Stimulated activated CD4-positive, alpha-beta T cell treated with anti-CD3 and anti-CD28 coated beads, Interleukin-2, amount 100 ng/mL, for 48 hours (primary cell): ENCODE measurements at regions not wholly inside any gene's neighbourhood (a gene's known extent, or its start where the extent isn't known, plus 50 kb on each side); places are given as distances from the start of the nearest gene placed in this dataset.
"Not testable (repeated sequence)": the region's sequence is repeated elsewhere in the genome, so short reads cannot be mapped to it uniquely, and the experiment has no call there.

Experiments
- DNase-seq, 2 donors: peaks; one replicate each; pipeline ENCODE4 v3.0.0-alpha.2; 2020

- no peak for DNase-seq
Observed at GRCh38 chr13:39895254-39895653, 239.8 kb downstream of the COG6 start.

GRCh38 chr13:39897636-39898035, 242.2 kb downstream of the COG6 start:
- DNase-seq = no peak

GRCh38 chr13:39900106-39900750, 244.8 kb downstream of the COG6 start:
- DNase-seq = no peak

- DNase-seq = no peak
Observed at GRCh38 chr13:39904959-39905358, 249.5 kb downstream of the COG6 start.

- DNase-seq = no peak
Observed at GRCh38 chr13:39909634-39910033, 254.2 kb downstream of the COG6 start.

- DNase-seq = no peak
Observed at GRCh38 chr13:39910041-39910440, 254.6 kb downstream of the COG6 start.

- DNase-seq = no peak
Observed at GRCh38 chr13:39910833-39911232, 255.4 kb downstream of the COG6 start.

- no peak for DNase-seq
Observed at GRCh38 chr13:39913339-39913738, 257.9 kb downstream of the COG6 start.

- no peak for DNase-seq
Observed at GRCh38 chr13:39913928-39914327, 258.5 kb downstream of the COG6 start.

- DNase-seq = no peak
Observed at GRCh38 chr13:39915418-39915817, 260.0 kb downstream of the COG6 start.

GRCh38 chr13:39916330-39916729, 260.9 kb downstream of the COG6 start:
- DNase-seq = no peak

- no peak for DNase-seq
Observed at GRCh38 chr13:39918620-39919236, 263.3 kb downstream of the COG6 start.

GRCh38 chr13:39920613-39921012, 265.2 kb downstream of the COG6 start:
- no peak for DNase-seq

GRCh38 chr13:39926345-39926744, 270.9 kb downstream of the COG6 start:
- no peak for DNase-seq

GRCh38 chr13:39928261-39928660, 272.8 kb downstream of the COG6 start:
- no peak for DNase-seq

- no peak for DNase-seq
Observed at GRCh38 chr13:39929583-39929982, 274.1 kb downstream of the COG6 start.

GRCh38 chr13:39930060-39930459, 274.6 kb downstream of the COG6 start:
- DNase-seq = no peak

GRCh38 chr13:39930544-39931444, 275.3 kb downstream of the COG6 start:
- no peak for DNase-seq

- DNase-seq = no peak
Observed at GRCh38 chr13:39931505-39931904, 276.0 kb downstream of the COG6 start.

GRCh38 chr13:39932514-39932913, 277.1 kb downstream of the COG6 start:
- not testable (repeated sequence) for DNase-seq

- DNase-seq = no peak
Observed at GRCh38 chr13:39935155-39935554, 279.7 kb downstream of the COG6 start.

- DNase-seq = no peak
Observed at GRCh38 chr13:39938596-39938995, 283.1 kb downstream of the COG6 start.

GRCh38 chr13:39941236-39941635, 285.8 kb downstream of the COG6 start:
- no peak for DNase-seq
